Stimulated activated CD8-positive, alpha-beta memory T cell treated with anti-CD3 and anti-CD28 coated beads, Interleukin-7, amount 100 ng/mL, for 1 hour (primary cell): ENCODE measurements at regions not wholly inside any gene's neighbourhood (a gene's known extent, or its start where the extent isn't known, plus 50 kb on each side); places are given as distances from the start of the nearest gene placed in this dataset.
"Not testable (repeated sequence)": the region's sequence is repeated elsewhere in the genome, so short reads cannot be mapped to it uniquely, and the experiment has no call there.

Experiments
- DNase-seq, 2 donors: peaks; one replicate each; pipeline ENCODE4 v3.0.0-alpha.2; 2020; ENCODE audit warnings: low read depth in 2 of 2

GRCh38 chr16:58831386-58831785 lies 97.3 kb upstream of the GOT2 start:
- no peak for DNase-seq

- no peak for DNase-seq
Measured at GRCh38 chr16:58828901-58829545, 94.9 kb upstream of the GOT2 start.

GRCh38 chr16:58824201-58824600 lies 90.1 kb upstream of the GOT2 start:
- DNase-seq: no peak

- no peak for DNase-seq
Measured at GRCh38 chr16:58821886-58822285, 87.8 kb upstream of the GOT2 start.

- no peak for DNase-seq
Measured at GRCh38 chr16:58820411-58820810, 86.3 kb upstream of the GOT2 start.

GRCh38 chr16:58815181-58815888 lies 81.2 kb upstream of the GOT2 start:
- no peak for DNase-seq

GRCh38 chr16:58814348-58814801 lies 80.3 kb upstream of the GOT2 start:
- peak in 1 of 2 donors; percentile 2 for DNase-seq

- no peak for DNase-seq
Measured at GRCh38 chr16:58809213-58809612, 75.1 kb upstream of the GOT2 start.

DNA sequence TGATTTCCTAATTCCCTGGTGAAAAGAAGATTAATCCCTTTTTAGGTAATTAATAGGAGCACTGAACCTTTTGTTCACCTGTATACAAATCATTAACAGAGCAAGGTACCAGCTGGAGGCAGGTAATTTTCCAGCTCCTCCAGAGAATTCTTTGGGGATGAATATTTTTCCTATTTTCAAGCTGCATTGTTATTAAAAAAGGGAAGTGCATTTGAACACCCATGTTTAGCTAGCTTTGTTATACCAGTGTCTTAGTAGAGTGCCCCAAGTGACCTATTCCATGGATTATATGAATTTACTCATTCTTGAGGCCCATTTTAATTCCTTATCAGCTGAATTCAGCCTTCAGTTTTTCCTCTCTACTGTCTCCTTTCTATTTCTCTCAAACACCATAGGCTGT lies 73.2 kb upstream of the GOT2 start:
- no peak for DNase-seq

DNA sequence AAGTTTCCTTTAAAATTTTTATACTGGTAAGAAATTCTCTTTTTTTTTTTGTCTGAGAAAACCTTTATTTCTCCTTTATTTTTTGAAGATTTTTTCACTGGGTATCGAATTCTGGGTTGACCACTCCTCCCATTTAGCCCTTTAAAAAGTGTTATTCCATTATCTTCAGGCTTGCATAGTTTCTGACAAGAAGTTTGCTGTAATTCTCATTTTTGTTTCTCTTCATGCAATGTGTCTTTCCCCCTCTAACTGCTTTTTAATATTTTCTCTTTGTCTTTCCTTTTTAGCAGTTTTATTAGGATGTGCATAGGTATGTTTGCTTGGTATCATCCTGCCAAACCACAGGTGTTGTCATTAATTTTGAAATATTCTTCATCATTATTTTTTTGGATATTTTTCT lies 67.7 kb upstream of the GOT2 start:
- DNase-seq: no peak

DNA sequence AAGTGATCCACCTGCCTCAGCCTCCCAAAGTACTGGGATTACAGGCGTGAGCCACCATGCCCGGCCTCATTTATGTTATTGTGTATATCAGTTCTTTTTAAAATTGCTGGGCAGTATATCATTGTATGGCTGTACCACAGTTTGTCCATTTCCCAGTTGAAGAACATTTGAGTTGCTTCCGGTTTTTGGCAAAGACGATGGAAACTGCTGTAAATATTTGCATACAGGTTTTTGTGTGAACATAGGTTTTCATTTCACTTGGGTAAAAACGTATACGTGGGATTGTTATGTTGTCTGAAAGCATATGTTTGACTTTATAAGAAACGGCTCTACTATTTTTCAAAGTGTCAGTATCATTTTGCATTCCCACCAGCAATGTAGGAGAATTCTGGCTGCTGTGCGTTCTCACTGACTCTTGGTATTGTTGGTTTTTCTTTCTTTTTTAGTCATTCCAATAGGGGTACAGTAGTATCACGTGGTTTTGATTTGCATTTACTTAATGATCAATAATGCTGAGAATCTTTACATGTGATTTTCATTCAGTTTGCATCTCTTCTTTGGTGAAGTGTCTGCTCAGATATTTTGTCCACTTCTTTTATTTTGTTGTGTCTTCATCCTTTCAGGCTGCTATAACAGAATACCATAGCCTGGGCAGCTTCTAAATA lies 63.2 kb upstream of the GOT2 start:
- DNase-seq: no peak

DNA sequence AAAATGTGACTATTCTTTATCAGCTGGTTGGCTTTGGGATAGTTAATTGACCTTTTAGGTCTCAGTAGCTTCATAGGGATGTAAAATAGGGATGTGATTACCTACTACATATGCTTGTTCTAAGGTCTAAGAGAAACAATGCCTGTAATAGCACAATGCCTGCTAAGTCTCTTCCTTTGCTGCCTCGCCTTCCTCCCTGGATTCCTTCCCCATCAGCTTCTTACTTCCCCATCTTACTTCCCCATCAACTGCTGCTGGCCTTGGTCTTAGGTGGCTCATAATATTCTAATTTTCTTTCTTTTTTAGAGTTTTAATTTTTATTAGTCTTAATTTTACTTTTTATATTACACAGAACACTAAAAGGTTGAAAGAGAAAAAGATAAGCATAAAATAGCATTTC lies 59.2 kb upstream of the GOT2 start:
- DNase-seq: no peak

- no peak for DNase-seq
Measured at GRCh38 chr16:58792188-58792587, 58.1 kb upstream of the GOT2 start.

DNA sequence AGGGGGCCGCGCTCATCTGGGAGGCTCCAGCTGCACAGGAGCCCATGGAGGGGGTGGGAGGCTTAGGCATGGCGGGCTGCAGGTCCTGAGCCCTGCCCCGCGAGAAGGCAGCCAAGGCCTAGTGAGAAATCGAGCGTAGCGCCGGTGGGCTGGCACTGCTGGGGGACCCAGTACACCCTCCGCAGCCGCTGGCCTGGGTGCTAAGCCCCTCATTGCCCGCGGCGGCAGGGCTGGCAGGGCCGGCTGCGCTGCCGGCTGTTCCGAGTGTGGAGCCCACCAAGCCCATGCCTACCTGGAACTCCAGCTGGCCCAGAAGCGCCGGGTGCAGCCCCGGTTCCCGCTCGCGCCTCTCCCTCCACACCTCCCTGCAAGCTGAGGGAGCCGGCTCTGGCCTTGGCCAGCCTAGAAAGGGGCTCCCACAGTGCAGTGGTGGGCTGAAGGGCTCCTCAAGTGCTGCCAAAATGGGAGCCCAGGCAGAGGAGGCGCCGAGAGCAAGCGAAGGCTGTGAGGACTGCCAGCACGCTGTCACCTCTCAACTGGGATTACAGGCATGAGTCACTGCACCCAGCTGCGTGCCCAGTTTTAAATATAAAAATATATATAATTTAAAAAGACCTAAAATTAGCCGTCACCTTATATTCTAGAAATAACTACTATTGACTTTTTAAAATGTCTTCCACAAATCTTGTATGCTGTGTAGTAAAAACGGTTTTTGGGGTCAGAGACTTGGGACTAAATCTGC lies 56.9 kb upstream of the GOT2 start:
- DNase-seq: not testable (repeated sequence)

DNA sequence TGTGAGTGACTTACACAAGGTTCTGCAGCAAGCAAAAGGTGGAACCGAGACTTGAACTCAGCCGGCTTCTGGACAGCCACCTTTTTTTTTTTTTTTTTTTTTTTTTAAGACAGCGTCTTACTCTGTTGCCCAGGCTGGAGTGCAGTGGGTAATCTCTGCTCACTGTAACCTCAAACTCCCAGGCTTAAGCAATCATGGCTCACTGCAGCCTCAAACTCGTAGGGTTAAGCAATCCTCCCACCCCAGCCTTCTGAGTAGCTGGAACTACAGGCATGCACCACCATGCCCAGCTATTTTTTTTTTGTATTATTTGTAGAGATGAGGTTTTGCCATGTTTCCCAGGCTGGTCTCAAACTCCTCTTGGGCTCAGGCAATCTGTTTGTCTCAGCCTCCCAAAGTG lies 55.2 kb upstream of the GOT2 start:
- DNase-seq: no peak
